Small intestine (tissue), 7 donors: ENCODE measurements at regions not wholly inside any gene's neighbourhood (a gene's known extent, or its start where the extent isn't known, plus 50 kb on each side); places are given as distances from the start of the nearest gene placed in this dataset.

ENCODE experiments used
- DNase-seq, 2 donors: peaks; one replicate each; pipeline versions ENCODE4 v3.0.0 to v3.0.0-alpha.2; 2013
- FAIRE-seq: peaks from 2 replicates; lab custom pipeline; 2012; peaks lifted over from hg19 to GRCh38; lab: Jason Lieb, UNC
- H3K27ac ChIP-seq, 3 donors: one replicate each; pipeline ENCODE4 v1.5.1; 2013; ENCODE audit warnings: low read length in 2 of 3, mild to moderate bottlenecking in 2 of 3, control low read depth in 1 of 3, inconsistent platforms in 1 of 3, low read depth in 1 of 3, moderate library complexity in 1 of 3
- H3K27me3 ChIP-seq, 3 donors: one replicate each; pipeline ENCODE4 v1.6.1; 2013; ENCODE audit warnings: low read length in 3 of 3, inconsistent platforms in 1 of 3; ENCODE audit not compliant: control insufficient read depth in 3 of 3, insufficient read depth in 3 of 3
- H3K36me3 ChIP-seq, 3 donors: one replicate each; pipeline ENCODE4 v1.6.1; 2013; ENCODE audit warnings: low read length in 3 of 3, inconsistent platforms in 1 of 3, low read depth in 1 of 3, mild to moderate bottlenecking in 1 of 3, moderate library complexity in 1 of 3; ENCODE audit not compliant: control insufficient read depth in 3 of 3, insufficient read depth in 2 of 3
- H3K4me1 ChIP-seq, 3 donors: one replicate each; pipeline ENCODE4 v1.6.1; 2013; ENCODE audit warnings: low read length in 2 of 3, inconsistent platforms in 1 of 3, low read depth in 1 of 3, mild to moderate bottlenecking in 1 of 3, moderate library complexity in 1 of 3; ENCODE audit not compliant: control insufficient read depth in 3 of 3, insufficient read depth in 2 of 3
- H3K4me3 ChIP-seq, 3 donors: one replicate each; pipeline ENCODE4 v1.5.1; 2013; ENCODE audit warnings: low read length in 3 of 3, control low read depth in 1 of 3, inconsistent platforms in 1 of 3, low read depth in 1 of 3, mild to moderate bottlenecking in 1 of 3, moderate library complexity in 1 of 3
- H3K9me3 ChIP-seq, 2 donors: one replicate each; pipeline ENCODE4 v1.6.1; 2013; ENCODE audit warnings: low read depth in 1 of 2, low read length in 1 of 2; ENCODE audit not compliant: control insufficient read depth in 2 of 2, insufficient read depth in 1 of 2
- WGBS, 3 donors: extraction: QIAGEN DNeasy Blood & Tissue Kit; methylation state at CpG; one replicate each; pipeline ENCODE4 v1.1.7; 2013; 5-methylcytosine and 5-hydroxymethylcytosine counted together
- donor health status: healthy with polysubstance abuse.
- donor health status: control.
- donor health status: control.
- donor health status: Bipolar disorder and iron deficiency.
- donor health status: healthy.

- no peaks in the 10 kb centered on the region for H3K27me3 ChIP-seq
- no peaks in the 10 kb centered on the region for H3K36me3 ChIP-seq
- no peak overlapping the region for H3K4me3 ChIP-seq
- H3K27ac ChIP-seq: no peak overlapping the region
- no peaks in the 10 kb centered on the region for H3K4me1 ChIP-seq
- no peak for DNase-seq
- 54 to 59% (median 54%) methylated on average over 2 of the region's 2 CpGs for WGBS, 3 donors
- no peaks in the 10 kb centered on the region for H3K9me3 ChIP-seq
- FAIRE-seq: no peak
Measured at GRCh38 chr14:100955201-100955600, 51.7 kb upstream of the RTL1 start.

GRCh38 chr14:100962494-100962893, 59.0 kb upstream of the RTL1 start:
- H3K9me3 ChIP-seq: no peaks in the 10 kb centered on the region
- FAIRE-seq: no peak
- 0 to 28% (median 1%) methylated on average over 1 of the region's 1 CpG for WGBS, 3 donors
- H3K27ac ChIP-seq: no peak overlapping the region
- no peaks in the 10 kb centered on the region for H3K36me3 ChIP-seq
- H3K4me3 ChIP-seq: no peak overlapping the region
- H3K4me1 ChIP-seq: no peaks in the 10 kb centered on the region
- DNase-seq: no peak
- no peaks in the 10 kb centered on the region for H3K27me3 ChIP-seq

- Histone ChIP-seq H3K4me3 (no peak overlapping the region), H3K4me1 (no peaks in the 10 kb centered on the region), H3K27me3 (no peaks in the 10 kb centered on the region), H3K9me3 (no peaks in the 10 kb centered on the region), H3K36me3 (no peaks in the 10 kb centered on the region), H3K27ac (no peak overlapping the region)
- 80 to 88% (median 81%) methylated on average over 8 of the region's 8 CpGs for whole genome bisulfite sequencing, 3 donors
- FAIRE-seq (no peak), DNase-seq (no peak)
Measured at GRCh38 chr14:100965296-100965695, 61.8 kb upstream of the RTL1 start.

GRCh38 chr14:100967178-100967577, 63.7 kb upstream of the RTL1 start:
- DNase-seq: no peak
- FAIRE-seq: peak; percentile 39

GRCh38 chr14:100967930-100968329, 64.4 kb upstream of the RTL1 start:
- no peak overlapping the region for H3K4me3 ChIP-seq
- 49 to 69% (median 51%) methylated on average over 2 of the region's 2 CpGs for WGBS, 3 donors
- H3K27ac ChIP-seq: no peak overlapping the region
- no peaks in the 10 kb centered on the region for H3K27me3 ChIP-seq
- FAIRE-seq (no peak), DNase-seq (no peak)
- H3K36me3 ChIP-seq: no peaks in the 10 kb centered on the region
- no peaks in the 10 kb centered on the region for H3K4me1 ChIP-seq
- H3K9me3 ChIP-seq: no peaks in the 10 kb centered on the region

More at GRCh38 chr14:100967178-100967577, 63.7 kb upstream of the RTL1 start:
- Histone ChIP-seq H3K4me3 (no peak overlapping the region), H3K27ac (no peak overlapping the region), H3K4me1 (no peaks in the 10 kb centered on the region), H3K27me3 (no peaks in the 10 kb centered on the region), H3K9me3 (no peaks in the 10 kb centered on the region), H3K36me3 (no peaks in the 10 kb centered on the region)
- 74 to 83% (median 78%) methylated on average over 3 of the region's 3 CpGs for WGBS, 3 donors

- FAIRE-seq: no peak
- 85 to 87% (median 85%) methylated on average over 8 of the region's 8 CpGs for WGBS, 3 donors
- Histone ChIP-seq H3K36me3 (no peaks in the 10 kb centered on the region), H3K27me3 (no peaks in the 10 kb centered on the region), H3K27ac (no peak overlapping the region), H3K4me3 (no peak overlapping the region), H3K4me1 (no peaks in the 10 kb centered on the region), H3K9me3 (no peaks in the 10 kb centered on the region)
- no peak for DNase-seq
Measured at GRCh38 chr14:100972118-100972897, 68.8 kb upstream of the RTL1 start.

- DNase-seq (no peak), FAIRE-seq (no peak)
- H3K27ac ChIP-seq: no peak overlapping the region
- no peaks in the 10 kb centered on the region for H3K36me3 ChIP-seq
- no peaks in the 10 kb centered on the region for H3K4me1 ChIP-seq
- H3K27me3 ChIP-seq: no peaks in the 10 kb centered on the region
- no peak overlapping the region for H3K4me3 ChIP-seq
- H3K9me3 ChIP-seq: no peaks in the 10 kb centered on the region
- WGBS, 3 donors: 85 to 92% (median 86%) methylated on average over 2 of the region's 2 CpGs
Measured at GRCh38 chr14:100975671-100976070, 72.1 kb upstream of the RTL1 start.

GRCh38 chr14:100979079-100979478, 75.6 kb upstream of the RTL1 start:
- no peaks in the 10 kb centered on the region for H3K36me3 ChIP-seq
- DNase-seq (no peak), FAIRE-seq (no peak)
- no peak overlapping the region for H3K4me3 ChIP-seq
- H3K9me3 ChIP-seq: no peaks in the 10 kb centered on the region
- WGBS, 3 donors: 44 to 61% (median 55%) methylated on average over 3 of the region's 3 CpGs
- no peak overlapping the region for H3K27ac ChIP-seq
- no peaks in the 10 kb centered on the region for H3K4me1 ChIP-seq
- H3K27me3 ChIP-seq: no peaks in the 10 kb centered on the region

- WGBS, 3 donors: 65 to 82% (median 76%) methylated on average over 3 of the region's 3 CpGs
- Histone ChIP-seq H3K4me3 (no peak overlapping the region), H3K4me1 (no peaks in the 10 kb centered on the region), H3K36me3 (no peaks in the 10 kb centered on the region), H3K9me3 (no peaks in the 10 kb centered on the region), H3K27me3 (no peaks in the 10 kb centered on the region), H3K27ac (no peak overlapping the region)
- no peak for FAIRE-seq
- no peak for DNase-seq
Measured at GRCh38 chr14:100979780-100980179, 76.3 kb upstream of the RTL1 start.
